ENCODE measurements at regions not wholly inside any gene's neighbourhood (a gene's known extent, or its start where the extent isn't known, plus 50 kb on each side); places are given as distances from the start of the nearest gene placed in this dataset.

DNA sequence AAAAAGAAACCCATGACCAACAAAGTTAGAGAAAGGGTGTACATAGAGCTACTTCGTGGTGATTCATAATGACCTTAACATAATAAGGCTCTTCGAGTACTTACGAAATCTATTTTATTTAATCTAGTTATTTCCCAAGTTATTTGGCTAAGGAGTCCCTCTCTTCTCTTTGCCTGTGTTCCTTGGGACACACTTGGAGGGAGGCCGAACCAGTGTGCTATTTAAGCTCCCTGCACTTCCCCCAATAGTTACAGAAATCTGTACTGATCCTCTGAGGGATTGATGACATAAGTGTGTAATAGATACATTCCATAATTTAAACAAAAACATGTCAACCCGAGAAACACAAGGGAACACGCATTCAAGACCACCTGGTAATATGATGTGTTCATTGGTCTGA, 351.1 kb downstream of the GATA3 start:
- TF ChIP-seq, protein P1, sequence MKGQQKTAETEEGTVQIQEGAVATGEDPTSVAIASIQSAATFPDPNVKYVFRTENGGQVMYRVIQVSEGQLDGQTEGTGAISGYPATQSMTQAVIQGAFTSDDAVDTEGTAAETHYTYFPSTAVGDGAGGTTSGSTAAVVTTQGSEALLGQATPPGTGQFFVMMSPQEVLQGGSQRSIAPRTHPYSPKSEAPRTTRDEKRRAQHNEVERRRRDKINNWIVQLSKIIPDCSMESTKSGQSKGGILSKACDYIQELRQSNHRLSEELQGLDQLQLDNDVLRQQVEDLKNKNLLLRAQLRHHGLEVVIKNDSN (IDR thresholded peaks at IDR 0.05): no peak
- TF ChIP-seq CEBPB (IDR thresholded peaks at IDR 0.05) (no peak), NFIC (IDR thresholded peaks at IDR 0.05) (no peak), ZBTB7A (IDR thresholded peaks at IDR 0.05; ENCODE audit: low read depth) (no peak), TAF1 (IDR thresholded peaks at IDR 0.05; ENCODE audit: low read depth) (no peak), YY1 (IDR thresholded peaks at IDR 0.05; ENCODE audit: low read depth) (no peak), FOXM1 (IDR thresholded peaks at IDR 0.05; ENCODE audit: borderline replicate concordance, low read depth) (no peak), CREB1 (IDR thresholded peaks at IDR 0.05; ENCODE audit: low read depth) (no peak), EGR1 (IDR thresholded peaks at IDR 0.05) (no peak), EP300 (IDR thresholded peaks at IDR 0.05; ENCODE audit: borderline replicate concordance) (no peak), RAD21 (IDR thresholded peaks at IDR 0.05; ENCODE audit: low read depth) (no peak), TCF12 (IDR thresholded peaks at IDR 0.05; ENCODE audit: low read depth) (no peak), TEAD4 (IDR thresholded peaks at IDR 0.05) (no peak)
- TF ChIP-seq, protein P2, sequence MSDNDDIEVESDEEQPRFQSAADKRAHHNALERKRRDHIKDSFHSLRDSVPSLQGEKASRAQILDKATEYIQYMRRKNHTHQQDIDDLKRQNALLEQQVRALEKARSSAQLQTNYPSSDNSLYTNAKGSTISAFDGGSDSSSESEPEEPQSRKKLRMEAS (IDR thresholded peaks at IDR 0.05): no peak
- TF ChIP-seq, protein P3, sequence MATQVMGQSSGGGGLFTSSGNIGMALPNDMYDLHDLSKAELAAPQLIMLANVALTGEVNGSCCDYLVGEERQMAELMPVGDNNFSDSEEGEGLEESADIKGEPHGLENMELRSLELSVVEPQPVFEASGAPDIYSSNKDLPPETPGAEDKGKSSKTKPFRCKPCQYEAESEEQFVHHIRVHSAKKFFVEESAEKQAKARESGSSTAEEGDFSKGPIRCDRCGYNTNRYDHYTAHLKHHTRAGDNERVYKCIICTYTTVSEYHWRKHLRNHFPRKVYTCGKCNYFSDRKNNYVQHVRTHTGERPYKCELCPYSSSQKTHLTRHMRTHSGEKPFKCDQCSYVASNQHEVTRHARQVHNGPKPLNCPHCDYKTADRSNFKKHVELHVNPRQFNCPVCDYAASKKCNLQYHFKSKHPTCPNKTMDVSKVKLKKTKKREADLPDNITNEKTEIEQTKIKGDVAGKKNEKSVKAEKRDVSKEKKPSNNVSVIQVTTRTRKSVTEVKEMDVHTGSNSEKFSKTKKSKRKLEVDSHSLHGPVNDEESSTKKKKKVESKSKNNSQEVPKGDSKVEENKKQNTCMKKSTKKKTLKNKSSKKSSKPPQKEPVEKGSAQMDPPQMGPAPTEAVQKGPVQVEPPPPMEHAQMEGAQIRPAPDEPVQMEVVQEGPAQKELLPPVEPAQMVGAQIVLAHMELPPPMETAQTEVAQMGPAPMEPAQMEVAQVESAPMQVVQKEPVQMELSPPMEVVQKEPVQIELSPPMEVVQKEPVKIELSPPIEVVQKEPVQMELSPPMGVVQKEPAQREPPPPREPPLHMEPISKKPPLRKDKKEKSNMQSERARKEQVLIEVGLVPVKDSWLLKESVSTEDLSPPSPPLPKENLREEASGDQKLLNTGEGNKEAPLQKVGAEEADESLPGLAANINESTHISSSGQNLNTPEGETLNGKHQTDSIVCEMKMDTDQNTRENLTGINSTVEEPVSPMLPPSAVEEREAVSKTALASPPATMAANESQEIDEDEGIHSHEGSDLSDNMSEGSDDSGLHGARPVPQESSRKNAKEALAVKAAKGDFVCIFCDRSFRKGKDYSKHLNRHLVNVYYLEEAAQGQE (IDR thresholded peaks at IDR 0.05; ENCODE audit: low read depth): no peak

DNA sequence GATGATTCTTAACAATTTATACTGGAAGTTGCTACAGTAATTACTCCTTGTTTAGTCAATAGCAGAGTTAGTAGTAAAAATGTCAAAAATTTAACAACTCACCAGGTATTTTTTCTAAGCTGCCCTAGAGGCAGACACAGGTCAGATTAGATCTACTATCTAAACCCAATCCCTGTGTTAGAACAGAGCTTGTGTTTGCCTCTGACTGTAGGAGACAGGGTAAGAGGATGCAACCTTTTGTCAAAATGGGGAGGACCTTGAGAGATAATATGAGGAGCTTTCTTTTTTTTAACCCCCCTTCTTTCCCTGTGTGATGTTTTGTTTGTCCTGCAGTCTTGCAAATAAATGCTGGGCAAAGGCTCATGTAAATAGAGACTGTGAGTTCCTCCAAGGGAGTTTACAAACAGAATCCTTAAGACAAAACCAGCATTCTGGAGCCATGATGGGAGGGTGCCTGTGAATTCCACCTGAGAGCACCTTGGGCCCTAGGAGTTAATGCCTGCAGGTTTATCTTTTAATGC, 353.1 kb downstream of the GATA3 start:
- TF ChIP-seq TAF1 (IDR thresholded peaks at IDR 0.05; ENCODE audit: low read depth) (no peak), ZBTB7A (IDR thresholded peaks at IDR 0.05; ENCODE audit: low read depth) (no peak), CREB1 (IDR thresholded peaks at IDR 0.05; ENCODE audit: low read depth) (no peak), EGR1 (IDR thresholded peaks at IDR 0.05) (no peak), YY1 (IDR thresholded peaks at IDR 0.05; ENCODE audit: low read depth) (no peak), RAD21 (IDR thresholded peaks at IDR 0.05; ENCODE audit: low read depth) (no peak), CEBPB (IDR thresholded peaks at IDR 0.05) (no peak), TEAD4 (IDR thresholded peaks at IDR 0.05) (no peak), EP300 (IDR thresholded peaks at IDR 0.05; ENCODE audit: borderline replicate concordance) (no peak)
- TF ChIP-seq, protein P3 (IDR thresholded peaks at IDR 0.05; ENCODE audit: low read depth): no peak
- TF ChIP-seq, protein P2 (IDR thresholded peaks at IDR 0.05): no peak

DNA sequence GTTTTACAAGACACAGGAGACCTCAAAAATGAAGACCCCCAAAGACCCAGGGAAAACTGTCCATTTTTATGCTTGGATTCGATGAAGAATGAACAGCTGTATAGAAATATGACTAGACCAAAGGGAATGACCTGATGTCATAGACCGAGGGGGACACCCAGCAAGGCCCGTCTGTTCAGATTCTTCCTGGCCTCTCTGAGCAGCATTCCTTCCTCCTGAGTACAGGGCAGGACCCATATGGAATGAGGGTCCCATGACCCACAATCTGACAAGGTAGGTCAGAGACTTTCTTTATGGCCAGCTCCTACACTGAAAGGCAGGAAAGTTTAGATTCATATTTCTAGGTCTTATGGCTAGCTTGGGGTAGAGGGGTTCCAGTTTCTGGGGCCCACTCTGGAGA, 356.0 kb downstream of the GATA3 start:
- TF ChIP-seq YY1 (IDR thresholded peaks at IDR 0.05; ENCODE audit: low read depth) (no peak), TEAD4 (IDR thresholded peaks at IDR 0.05) (no peak), TAF1 (IDR thresholded peaks at IDR 0.05; ENCODE audit: low read depth) (no peak), FOXM1 (IDR thresholded peaks at IDR 0.05; ENCODE audit: borderline replicate concordance, low read depth) (no peak), CREB1 (IDR thresholded peaks at IDR 0.05; ENCODE audit: low read depth) (no peak), EP300 (IDR thresholded peaks at IDR 0.05; ENCODE audit: borderline replicate concordance) (no peak), RAD21 (IDR thresholded peaks at IDR 0.05; ENCODE audit: low read depth) (no peak), ZBTB7A (IDR thresholded peaks at IDR 0.05; ENCODE audit: low read depth) (no peak), NFIC (IDR thresholded peaks at IDR 0.05) (no peak), TCF12 (IDR thresholded peaks at IDR 0.05; ENCODE audit: low read depth) (no peak), EGR1 (IDR thresholded peaks at IDR 0.05) (no peak), CEBPB (IDR thresholded peaks at IDR 0.05) (no peak)
- TF ChIP-seq, protein P2 (IDR thresholded peaks at IDR 0.05): no peak
- TF ChIP-seq, protein P1 (IDR thresholded peaks at IDR 0.05): no peak
- TF ChIP-seq, protein P3 (IDR thresholded peaks at IDR 0.05; ENCODE audit: low read depth): no peak

DNA sequence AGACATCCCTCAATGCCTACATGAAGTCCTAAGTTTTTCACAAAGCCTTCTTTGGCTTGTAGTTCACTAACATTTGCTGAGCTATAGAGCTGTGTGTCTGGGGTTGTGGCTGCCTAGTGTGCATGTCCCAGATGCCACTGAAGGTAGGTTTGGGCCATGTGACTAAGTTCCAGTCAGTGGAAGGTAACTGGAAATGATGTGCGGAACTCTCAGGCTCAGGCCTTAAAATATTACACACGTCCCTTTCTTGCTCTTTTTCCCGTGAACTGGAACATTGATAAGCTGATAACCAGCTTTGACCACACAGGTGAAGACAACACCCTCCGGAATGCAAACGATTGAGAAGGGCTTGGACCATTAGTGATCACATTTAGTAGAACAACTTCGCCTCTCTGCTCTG, 358.1 kb downstream of the GATA3 start:
- TF ChIP-seq TCF12 (IDR thresholded peaks at IDR 0.05; ENCODE audit: low read depth) (no peak), ZBTB7A (IDR thresholded peaks at IDR 0.05; ENCODE audit: low read depth) (no peak), TAF1 (IDR thresholded peaks at IDR 0.05; ENCODE audit: low read depth) (no peak), CEBPB (IDR thresholded peaks at IDR 0.05) (no peak), FOXM1 (IDR thresholded peaks at IDR 0.05; ENCODE audit: borderline replicate concordance, low read depth) (no peak), EGR1 (IDR thresholded peaks at IDR 0.05) (no peak), NFIC (IDR thresholded peaks at IDR 0.05) (no peak), RAD21 (IDR thresholded peaks at IDR 0.05; ENCODE audit: low read depth) (no peak), CREB1 (IDR thresholded peaks at IDR 0.05; ENCODE audit: low read depth) (no peak), EP300 (IDR thresholded peaks at IDR 0.05; ENCODE audit: borderline replicate concordance) (no peak), YY1 (IDR thresholded peaks at IDR 0.05; ENCODE audit: low read depth) (no peak), TEAD4 (IDR thresholded peaks at IDR 0.05) (no peak)
- TF ChIP-seq, protein P3 (IDR thresholded peaks at IDR 0.05; ENCODE audit: low read depth): no peak
- TF ChIP-seq, protein P2 (IDR thresholded peaks at IDR 0.05): no peak
- TF ChIP-seq, protein P1 (IDR thresholded peaks at IDR 0.05): no peak
